HG03159 (cell line): ENCODE measurements at regions not wholly inside any gene's neighbourhood (a gene's known extent, or its start where the extent isn't known, plus 50 kb on each side); places are given as distances from the start of the nearest gene placed in this dataset.
"Not testable (repeated sequence)": the region's sequence is repeated elsewhere in the genome, so short reads cannot be mapped to it uniquely, and the experiment has no call there.

Experiments used
- ATAC-seq: cut with Tn5 transposase; IDR thresholded peaks from one replicate; pipeline ENCODE4 v1.9.1; 2021; ENCODE audit warnings: mild to moderate bottlenecking, moderate library complexity; ENCODE audit not compliant: unreplicated experiment

- no peak for ATAC-seq
These were observed 949.0 kb downstream of the EPHA3 start for GRCh38 chr3:90056281-90057032.

GRCh38 chr3:90062016-90062415 is 954.6 kb downstream of the EPHA3 start:
- ATAC-seq, result no peak

GRCh38 chr3:90062631-90063200 is 955.3 kb downstream of the EPHA3 start:
- ATAC-seq, result no peak

GRCh38 chr3:90068783-90069182 is 961.4 kb downstream of the EPHA3 start:
- ATAC-seq, result no peak

GRCh38 chr3:90069748-90070147 is 962.3 kb downstream of the EPHA3 start:
- no peak for ATAC-seq

GRCh38 chr3:90076136-90076535 is 968.7 kb downstream of the EPHA3 start:
- ATAC-seq, result no peak

GRCh38 chr3:90080988-90081387 is 973.6 kb downstream of the EPHA3 start:
- ATAC-seq, result no peak

- not testable (repeated sequence) for ATAC-seq
These were observed 978.9 kb downstream of the EPHA3 start for GRCh38 chr3:90086297-90086696.

- no peak for ATAC-seq
These were observed 980.3 kb downstream of the EPHA3 start for GRCh38 chr3:90087703-90088102.

GRCh38 chr3:90091549-90091948 is 984.1 kb downstream of the EPHA3 start:
- ATAC-seq, result peak; percentile 76

- no peak for ATAC-seq
These were observed 985.6 kb downstream of the EPHA3 start for GRCh38 chr3:90092994-90093393.

- no peak for ATAC-seq
These were observed 988.4 kb downstream of the EPHA3 start for GRCh38 chr3:90095811-90096210.

- no peak for ATAC-seq
These were observed 992.1 kb downstream of the EPHA3 start for GRCh38 chr3:90099493-90099892.

- no peak for ATAC-seq
These were observed 994.7 kb downstream of the EPHA3 start for GRCh38 chr3:90102146-90102545.

- ATAC-seq, result no peak
These were observed 1013.9 kb downstream of the EPHA3 start for GRCh38 chr3:90121326-90121725.

- ATAC-seq, result no peak
These were observed 1021.0 kb downstream of the EPHA3 start for GRCh38 chr3:90128391-90128790.

- no peak for ATAC-seq
These were observed 1022.3 kb downstream of the EPHA3 start for GRCh38 chr3:90129730-90130129.

- no peak for ATAC-seq
These were observed 1024.8 kb downstream of the EPHA3 start for GRCh38 chr3:90132197-90132596.

GRCh38 chr3:90134090-90134489 is 1026.7 kb downstream of the EPHA3 start:
- ATAC-seq, result no peak

- ATAC-seq, result no peak
These were observed 1029.2 kb downstream of the EPHA3 start for GRCh38 chr3:90136456-90137191.

- no peak for ATAC-seq
These were observed 1037.9 kb downstream of the EPHA3 start for GRCh38 chr3:90145094-90145860.
